Inflammatory macrophage (primary cell): ENCODE measurements at regions not wholly inside any gene's neighbourhood (a gene's known extent, or its start where the extent isn't known, plus 50 kb on each side); places are given as distances from the start of the nearest gene placed in this dataset.
A peak's percentile ranks its signal among the peaks of the same experiment; 100 is the strongest.

Source experiments
- DNase-seq, 2 donors: peaks; one replicate each; pipeline ENCODE4 v3.0.0-alpha.2; 2020 to 2022

- DNase-seq, result peak; percentile 34 to 64
Observed at GRCh38 chr4:38189445-38189844, 229.2 kb downstream of the PTTG2 start.

DNA sequence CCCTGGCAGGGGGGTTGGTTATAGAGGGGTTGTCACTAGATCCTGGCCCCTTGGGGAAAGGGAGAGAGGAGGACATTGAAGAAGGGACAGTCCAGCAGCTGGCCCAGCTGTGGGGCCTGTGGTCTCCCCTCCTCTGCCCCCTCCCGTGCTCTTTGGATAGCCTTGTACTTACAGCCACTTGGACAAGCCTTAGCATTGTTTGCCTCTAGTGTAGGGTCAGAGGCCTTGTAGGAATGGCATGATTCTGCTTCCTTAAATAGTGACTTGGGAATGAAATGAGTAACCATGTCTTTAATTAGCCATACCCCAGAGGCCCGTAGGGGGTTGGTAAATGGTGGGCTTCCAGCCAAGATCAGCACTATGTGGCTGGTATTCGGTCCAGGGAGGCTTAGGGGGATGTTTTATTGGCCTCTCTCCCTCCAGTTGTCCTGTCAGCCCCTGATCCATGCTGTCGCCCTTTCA lies 230.6 kb downstream of the PTTG2 start:
- DNase-seq, result no peak

- no peak for DNase-seq
Observed at GRCh38 chr4:38192516-38192915, 232.3 kb downstream of the PTTG2 start.

GRCh38 chr4:38193236-38193863 lies 233.2 kb downstream of the PTTG2 start:
- peak; percentile 29 to 35 for DNase-seq

DNA sequence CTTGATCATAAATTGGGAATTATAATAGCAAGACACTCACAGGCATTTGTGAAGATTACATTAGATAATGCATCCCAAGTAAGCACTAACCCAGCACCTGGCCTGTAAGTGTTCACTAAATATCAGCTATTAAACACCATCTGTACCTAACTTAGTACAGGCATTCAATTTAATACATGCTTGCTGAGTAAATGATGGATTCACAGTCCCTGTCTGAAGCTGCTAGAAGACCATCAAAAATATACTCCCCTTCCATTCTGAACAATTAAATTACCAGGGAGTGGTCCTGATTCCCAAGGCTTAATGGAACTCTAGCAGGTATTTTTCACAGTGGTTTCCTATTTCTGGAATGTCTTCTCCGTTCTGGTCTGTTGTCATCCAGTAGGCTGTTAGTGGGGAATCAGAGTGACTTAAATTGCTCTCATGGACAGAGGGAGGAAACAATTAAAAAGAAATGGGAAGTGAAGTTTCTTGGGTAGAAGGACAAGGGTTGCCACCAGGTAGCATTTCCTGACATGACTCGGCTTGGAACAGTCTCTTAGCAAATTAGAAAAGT lies 233.9 kb downstream of the PTTG2 start:
- no peak for DNase-seq

DNA sequence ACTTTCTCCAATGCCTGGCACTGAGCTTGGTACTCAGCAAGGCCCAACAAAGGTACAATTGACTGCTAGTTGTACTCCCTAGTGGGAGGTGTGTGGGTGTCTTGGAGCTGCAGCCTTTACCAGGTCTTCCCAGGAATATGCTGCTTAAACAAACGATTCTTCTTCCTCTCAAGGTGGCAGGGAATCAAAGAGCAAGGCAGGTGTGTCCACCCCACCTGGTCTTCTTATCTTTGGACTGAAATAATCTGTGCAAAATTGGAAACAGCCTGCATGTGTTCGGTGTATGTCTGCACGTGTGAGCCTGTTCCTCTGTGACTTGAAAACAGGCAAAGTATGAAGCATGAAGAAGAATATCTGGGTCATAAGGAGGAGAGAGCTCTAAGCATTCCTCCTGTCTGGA lies 235.3 kb downstream of the PTTG2 start:
- no peak for DNase-seq

GRCh38 chr4:38195911-38196310 lies 235.7 kb downstream of the PTTG2 start:
- DNase-seq, result no peak

GRCh38 chr4:38202242-38202641 lies 242.0 kb downstream of the PTTG2 start:
- no peak for DNase-seq

GRCh38 chr4:38203609-38204008 lies 243.4 kb downstream of the PTTG2 start:
- no peak for DNase-seq

GRCh38 chr4:38204339-38205035 lies 244.3 kb downstream of the PTTG2 start:
- DNase-seq, result no peak

DNA sequence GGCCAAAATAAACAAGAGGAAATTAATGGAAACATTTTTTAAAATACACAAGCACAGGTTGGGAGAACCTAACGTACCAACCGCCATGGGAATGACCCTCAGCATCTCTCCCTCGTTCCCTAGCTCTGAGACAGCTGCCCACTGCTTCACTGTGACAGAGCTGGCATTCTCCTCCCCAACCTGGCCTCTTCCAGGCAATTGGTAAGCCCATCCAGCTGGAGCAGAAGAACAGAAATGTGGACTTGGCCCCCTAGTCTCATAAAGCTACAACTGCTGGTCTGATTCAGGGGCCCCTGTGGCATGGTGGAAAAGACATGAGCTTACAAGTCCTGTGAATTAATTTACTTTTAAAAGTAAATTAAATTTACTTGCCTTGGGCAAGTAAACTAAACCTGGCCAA lies 245.1 kb downstream of the PTTG2 start:
- no peak for DNase-seq

DNA sequence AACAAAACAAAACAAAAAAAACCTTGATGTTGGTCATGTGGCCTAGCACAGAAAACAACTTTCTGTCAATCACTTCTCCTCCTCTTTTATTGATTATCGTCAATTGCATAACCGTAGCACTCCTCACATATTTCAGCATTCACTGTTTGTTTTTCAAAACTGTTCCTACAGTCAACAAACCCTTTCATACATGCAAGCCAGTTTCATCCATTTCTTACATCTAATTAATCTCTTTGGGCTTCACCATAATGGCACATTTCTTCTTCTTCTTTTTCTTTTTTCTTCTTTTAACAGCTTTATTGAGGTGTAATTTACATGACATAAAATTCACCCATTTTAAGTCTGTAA lies 246.9 kb downstream of the PTTG2 start:
- no peak for DNase-seq

DNA sequence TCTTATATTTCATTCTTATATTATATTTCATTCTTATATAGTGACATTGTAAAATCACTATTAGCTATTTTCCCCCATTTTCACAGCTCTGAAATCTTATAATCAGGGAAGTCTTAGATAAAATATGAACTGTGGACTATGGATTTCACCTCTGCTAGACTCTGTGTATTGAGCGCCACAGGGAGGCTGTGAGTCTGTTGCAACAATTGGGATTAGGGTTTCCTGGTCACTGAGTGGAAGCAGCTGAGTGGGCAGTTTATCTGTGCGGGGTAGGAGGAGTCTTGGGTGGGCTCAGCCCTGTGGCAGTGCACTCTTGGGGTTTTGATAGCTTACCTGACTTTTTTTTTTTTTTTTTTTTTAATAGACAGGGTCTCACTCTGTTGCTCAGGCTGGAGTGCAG lies 249.5 kb downstream of the PTTG2 start:
- DNase-seq, result no peak

DNA sequence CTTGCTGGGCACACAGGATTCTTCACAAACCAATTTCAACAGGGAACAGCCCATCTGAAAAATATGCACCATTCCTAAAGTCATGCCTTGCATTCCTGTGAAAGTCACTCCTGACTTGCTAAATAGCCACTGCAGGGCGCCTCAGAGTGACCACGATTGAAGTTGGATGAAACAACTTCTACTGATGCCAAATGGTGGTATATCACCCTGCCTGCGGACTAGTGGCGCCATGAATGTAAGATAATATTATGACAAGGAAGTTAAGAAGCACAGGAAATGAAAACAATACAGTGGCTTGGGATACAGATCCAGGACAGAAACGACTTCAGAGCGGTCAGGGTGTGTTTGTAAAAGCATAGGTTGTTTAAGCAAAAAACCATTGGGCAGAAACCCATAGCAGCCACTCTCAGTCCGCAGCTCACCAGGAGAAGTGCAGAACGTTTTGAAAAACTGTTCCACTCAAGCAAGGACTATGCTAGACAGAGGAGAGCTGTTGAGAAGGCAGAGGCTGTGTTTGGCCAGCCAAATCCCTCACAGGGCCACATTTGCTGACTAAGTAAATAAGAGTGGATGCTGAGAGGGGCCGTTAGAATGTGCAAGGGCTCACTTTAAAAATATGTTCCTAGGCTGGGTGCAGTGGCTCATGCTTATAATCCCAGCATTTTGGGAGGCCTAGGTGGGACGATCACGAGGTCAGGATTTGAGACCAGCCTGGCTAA lies 250.4 kb downstream of the PTTG2 start:
- DNase-seq, result no peak

GRCh38 chr4:38211885-38212284 lies 251.7 kb downstream of the PTTG2 start:
- DNase-seq, result no peak

- peak; percentile 43 to 55 for DNase-seq
Observed at GRCh38 chr4:38213083-38213805, 253.0 kb downstream of the PTTG2 start.

DNA sequence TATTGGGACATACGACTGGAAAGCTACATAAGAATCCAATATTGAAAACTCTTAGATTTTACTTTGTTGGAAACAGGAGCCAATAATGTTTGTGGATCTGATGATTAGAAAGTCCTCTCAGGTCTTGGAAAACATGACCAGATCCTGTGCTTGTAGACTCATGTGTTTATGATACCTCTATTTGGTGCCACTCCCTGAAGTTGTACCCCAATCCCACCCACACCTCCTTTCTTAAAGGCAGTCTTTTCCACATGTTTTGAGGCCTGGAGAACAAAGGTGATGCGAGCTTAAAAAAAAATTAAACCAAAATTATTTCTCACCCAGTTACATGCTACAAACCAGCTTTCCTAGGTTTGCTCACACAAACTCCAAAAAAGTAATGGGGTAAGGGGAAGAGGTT lies 262.7 kb downstream of the PTTG2 start:
- DNase-seq, result no peak

DNA sequence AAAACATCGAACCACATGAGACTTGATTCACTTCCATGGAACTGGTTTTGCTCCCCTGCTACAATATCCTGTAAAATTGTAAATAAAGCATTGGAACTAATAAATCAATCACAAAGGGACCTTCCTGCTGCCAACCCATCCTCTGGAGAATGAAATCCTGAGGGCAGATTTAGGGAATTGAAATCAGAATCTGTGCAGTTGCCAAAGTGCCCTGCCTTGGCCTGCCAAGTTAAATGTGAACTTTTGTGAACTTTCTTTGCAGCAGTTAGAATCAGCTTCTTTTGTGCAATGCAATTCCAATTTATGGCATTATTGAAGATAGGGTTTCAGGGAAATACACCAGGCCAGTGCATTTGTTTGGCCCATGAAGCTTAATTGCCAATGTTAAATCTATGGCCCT lies 263.1 kb downstream of the PTTG2 start:
- peak in 1 of 2 donors; percentile 14 for DNase-seq

GRCh38 chr4:38223782-38224236 lies 263.6 kb downstream of the PTTG2 start:
- DNase-seq, result peak; percentile 9 to 17

GRCh38 chr4:38224850-38225249 lies 264.7 kb downstream of the PTTG2 start:
- no peak for DNase-seq

DNA sequence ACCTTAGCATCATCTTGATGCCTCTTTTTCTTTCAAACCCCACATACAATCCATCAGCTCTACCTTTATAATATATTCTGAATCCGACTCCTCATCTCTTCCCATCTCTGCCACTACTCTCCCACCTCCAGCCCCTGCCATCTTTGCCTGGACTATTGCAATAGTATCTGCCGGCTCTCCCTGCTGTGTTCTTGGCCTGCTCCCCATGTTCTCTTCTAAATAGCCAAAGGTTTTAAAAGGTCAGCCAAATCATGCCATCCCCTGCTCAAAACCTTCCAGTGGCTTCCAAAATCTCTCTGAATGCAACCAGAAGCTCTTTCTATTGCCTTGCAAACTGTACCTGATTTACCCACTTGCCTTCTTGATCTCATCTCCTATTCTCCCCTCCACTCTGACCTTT lies 266.0 kb downstream of the PTTG2 start:
- DNase-seq, result no peak

GRCh38 chr4:38230121-38230801 lies 270.1 kb downstream of the PTTG2 start:
- no peak for DNase-seq
